Kidney (tissue), 13 donors: ENCODE measurements at regions not wholly inside any gene's neighbourhood (a gene's known extent, or its start where the extent isn't known, plus 50 kb on each side); places are given as distances from the start of the nearest gene placed in this dataset.

Experiments
- DNase-seq, 5 donors: peaks; one replicate each; pipeline ENCODE4 v3.0.0-alpha.2; 2013 to 2020
- FAIRE-seq: peaks from 2 replicates; lab custom pipeline; 2012; peaks lifted over from hg19 to GRCh38; lab: Jason Lieb, UNC
- H3K27ac ChIP-seq, 2 donors: one replicate each; pipeline ENCODE4 v1.7.0; 2013; ENCODE audit warnings: low read depth in 2 of 2, low read length in 2 of 2, inconsistent platforms in 1 of 2
- H3K27me3 ChIP-seq: one replicate; pipeline ENCODE4 v1.7.1; 2013; ENCODE audit warnings: low read length, inconsistent platforms; ENCODE audit not compliant: control insufficient read depth, insufficient read depth
- H3K36me3 ChIP-seq, 3 donors: one replicate each; pipeline versions ENCODE4 v1.7.0 to v1.7.1; 2013; ENCODE audit warnings: low read length in 3 of 3, control low read depth in 1 of 3, inconsistent platforms in 1 of 3; ENCODE audit not compliant: insufficient read depth in 3 of 3, control insufficient read depth in 2 of 3
- H3K4me1 ChIP-seq, 3 donors: one replicate each; pipeline versions ENCODE4 v1.7.0 to v1.7.1; 2013; ENCODE audit warnings: low read length in 3 of 3, inconsistent platforms in 1 of 3, low read depth in 1 of 3; ENCODE audit not compliant: control insufficient read depth in 2 of 3, insufficient read depth in 2 of 3
- H3K4me3 ChIP-seq, 3 donors: one replicate each; pipeline versions ENCODE4 v1.7.0 to v1.8.1; 2013; ENCODE audit warnings: low read length in 3 of 3, control low read depth in 1 of 3, inconsistent platforms in 1 of 3
- H3K9ac ChIP-seq, 3 donors: one replicate each; pipeline versions ENCODE4 v1.7.0 to v1.7.1; 2013; ENCODE audit warnings: low read length in 3 of 3, control low read depth in 1 of 3, inconsistent platforms in 1 of 3
- H3K9me3 ChIP-seq, 3 donors: one replicate each; pipeline versions ENCODE4 v1.7.0 to v1.7.1; 2013; ENCODE audit warnings: low read length in 3 of 3, control low read depth in 1 of 3, inconsistent platforms in 1 of 3; ENCODE audit not compliant: control insufficient read depth in 2 of 3, insufficient read depth in 1 of 3
- intact Hi-C: fragments of 100-400 bp; cut with DNase I; formaldehyde crosslinking; loops from one replicate; pipeline ENCODE4 v1.11.1; 2022
- TF ChIP-seq, protein P1 (sequence below): IDR thresholded peaks from 3 replicates; pipeline ENCODE4 v1.5.1; 2012; ENCODE audit warnings: mild to moderate bottlenecking, moderate library complexity, borderline replicate concordance; ENCODE audit not compliant: insufficient read depth; ENCODE audit errors: extremely low read depth
- donor health status: control.
- donor health status: control.
- donor health status: control.
- donor health status: control.
- donor health status: control.
- donor health status: DM: yes; HTN: yes; CAD: no.
- donor health status: Normal renal cell carcinoma (clear cell type).

DNA sequence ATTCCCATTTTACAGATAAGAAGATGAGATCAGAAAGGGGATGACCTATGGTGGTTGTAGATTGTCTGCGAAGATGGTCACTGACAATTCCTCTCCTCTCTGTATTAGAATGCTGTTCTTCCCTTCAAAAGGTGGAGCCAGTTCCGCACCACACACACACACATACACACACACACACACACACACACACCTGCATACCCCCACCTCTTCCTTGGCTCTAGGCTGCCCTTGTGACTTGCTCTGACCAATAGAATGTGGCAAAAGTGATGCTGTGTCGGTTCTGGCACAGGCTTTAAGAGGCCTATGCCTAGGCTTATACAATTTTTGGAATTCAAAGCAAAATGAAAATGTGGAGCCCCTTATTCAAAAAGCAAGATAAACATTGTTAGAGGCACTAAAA, 88.0 kb downstream of the ZFP36L2 start:
- TF ChIP-seq, protein P1, sequence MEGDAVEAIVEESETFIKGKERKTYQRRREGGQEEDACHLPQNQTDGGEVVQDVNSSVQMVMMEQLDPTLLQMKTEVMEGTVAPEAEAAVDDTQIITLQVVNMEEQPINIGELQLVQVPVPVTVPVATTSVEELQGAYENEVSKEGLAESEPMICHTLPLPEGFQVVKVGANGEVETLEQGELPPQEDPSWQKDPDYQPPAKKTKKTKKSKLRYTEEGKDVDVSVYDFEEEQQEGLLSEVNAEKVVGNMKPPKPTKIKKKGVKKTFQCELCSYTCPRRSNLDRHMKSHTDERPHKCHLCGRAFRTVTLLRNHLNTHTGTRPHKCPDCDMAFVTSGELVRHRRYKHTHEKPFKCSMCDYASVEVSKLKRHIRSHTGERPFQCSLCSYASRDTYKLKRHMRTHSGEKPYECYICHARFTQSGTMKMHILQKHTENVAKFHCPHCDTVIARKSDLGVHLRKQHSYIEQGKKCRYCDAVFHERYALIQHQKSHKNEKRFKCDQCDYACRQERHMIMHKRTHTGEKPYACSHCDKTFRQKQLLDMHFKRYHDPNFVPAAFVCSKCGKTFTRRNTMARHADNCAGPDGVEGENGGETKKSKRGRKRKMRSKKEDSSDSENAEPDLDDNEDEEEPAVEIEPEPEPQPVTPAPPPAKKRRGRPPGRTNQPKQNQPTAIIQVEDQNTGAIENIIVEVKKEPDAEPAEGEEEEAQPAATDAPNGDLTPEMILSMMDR: no peak
- H3K4me3 ChIP-seq: no peak overlapping the region
- DNase-seq (no peak), FAIRE-seq (no peak)
- H3K27ac ChIP-seq: no peak overlapping the region
- H3K4me1 ChIP-seq: peaks cover 0 to 13% (median 0%) of the 10 kb centered on the region in 3 donors
- no peak overlapping the region for H3K9ac ChIP-seq
- no peaks in the 10 kb centered on the region for H3K9me3 ChIP-seq
- intact Hi-C loops: no loop called here
- H3K36me3 ChIP-seq: no peaks in the 10 kb centered on the region
- H3K27me3 ChIP-seq: no peaks in the 10 kb centered on the region

DNA sequence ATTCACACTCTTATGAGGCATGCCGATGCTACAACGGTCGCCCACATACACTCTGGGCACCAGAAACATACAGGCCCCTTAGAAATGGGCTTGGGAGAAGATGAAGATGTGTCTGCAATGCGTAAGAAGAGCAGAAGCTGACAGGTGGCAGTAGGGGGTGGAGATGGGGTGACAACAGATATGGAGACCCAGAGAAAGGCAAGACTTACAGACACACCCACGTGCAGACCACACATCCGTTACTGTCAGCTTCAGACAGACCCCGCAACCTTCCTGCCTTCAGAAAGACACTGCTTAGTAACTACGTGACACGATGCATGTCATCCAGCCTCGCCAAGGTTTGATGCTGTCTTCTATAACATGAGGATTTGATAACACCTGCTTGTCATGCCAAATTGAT, 89.5 kb downstream of the ZFP36L2 start:
- Histone ChIP-seq H3K36me3 (no peaks in the 10 kb centered on the region), H3K9me3 (no peaks in the 10 kb centered on the region), H3K9ac (no peak overlapping the region), H3K27ac (no peak overlapping the region), H3K4me3 (no peak overlapping the region), H3K27me3 (no peaks in the 10 kb centered on the region), H3K4me1 (peaks cover 0 to 15% (median 0%) of the 10 kb centered on the region in 3 donors)
- FAIRE-seq: no peak
- DNase-seq: peak in 1 of 5 donors; percentile 46
- intact Hi-C loops: no loop called here
- TF ChIP-seq, protein P1: no peak

DNA sequence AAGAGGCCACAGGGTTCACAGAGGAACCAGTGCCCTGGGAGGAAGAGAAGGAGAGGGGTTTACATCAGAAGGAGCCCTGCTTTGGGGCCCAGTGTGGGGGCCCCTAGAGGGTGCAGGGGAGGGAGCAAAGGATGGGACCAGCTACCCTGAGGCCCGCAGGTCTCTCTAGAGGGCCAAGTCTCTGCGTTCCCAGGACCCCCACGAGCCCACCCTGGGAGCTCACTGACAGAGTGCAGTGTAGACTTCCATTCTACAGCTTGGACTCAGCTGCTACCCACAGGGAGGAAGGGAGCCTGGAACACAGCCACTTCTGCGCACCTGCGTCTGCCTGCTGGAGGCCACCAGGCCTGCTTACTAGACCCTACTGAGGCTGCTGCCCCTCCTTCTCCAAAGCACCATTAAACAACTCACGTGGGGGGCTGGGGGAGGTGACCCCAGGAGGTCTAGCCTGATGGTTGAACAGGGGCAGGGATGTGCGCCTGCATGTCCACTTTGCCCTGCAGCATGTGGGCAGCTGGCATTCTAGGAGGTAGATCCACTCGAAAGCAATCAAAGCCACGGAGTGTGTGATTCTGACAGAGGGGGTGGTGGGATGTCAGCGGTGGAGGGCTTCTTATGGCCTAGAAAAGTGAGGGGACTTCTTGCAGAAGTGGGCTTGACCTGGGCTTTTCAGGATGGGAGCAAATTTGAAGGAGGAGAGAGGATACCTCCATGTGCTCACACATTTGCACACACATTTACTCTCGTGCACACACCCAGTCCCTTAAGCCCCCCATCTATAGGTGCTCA, 90.2 kb downstream of the ZFP36L2 start:
- Histone ChIP-seq H3K4me3 (no peak overlapping the region), H3K36me3 (no peaks in the 10 kb centered on the region), H3K9ac (no peak overlapping the region), H3K4me1 (peaks cover 0 to 20% (median 0%) of the 10 kb centered on the region in 3 donors), H3K9me3 (no peaks in the 10 kb centered on the region), H3K27me3 (no peaks in the 10 kb centered on the region), H3K27ac (no peak overlapping the region)
- DNase-seq (peak in 2 of 5 donors; percentile 43 to 69), FAIRE-seq (no peak)
- TF ChIP-seq, protein P1: no peak
- intact Hi-C loops: no loop called here
